GM19035 (cell line): ENCODE measurements at regions not wholly inside any gene's neighbourhood (a gene's known extent, or its start where the extent isn't known, plus 50 kb on each side); places are given as distances from the start of the nearest gene placed in this dataset.
"Not testable (repeated sequence)": the region's sequence is repeated elsewhere in the genome, so short reads cannot be mapped to it uniquely, and the experiment has no call there.

Source experiments
- ATAC-seq: cut with Tn5 transposase; IDR thresholded peaks from one replicate; pipeline ENCODE4 v1.9.1; 2021; ENCODE audit not compliant: unreplicated experiment

DNA sequence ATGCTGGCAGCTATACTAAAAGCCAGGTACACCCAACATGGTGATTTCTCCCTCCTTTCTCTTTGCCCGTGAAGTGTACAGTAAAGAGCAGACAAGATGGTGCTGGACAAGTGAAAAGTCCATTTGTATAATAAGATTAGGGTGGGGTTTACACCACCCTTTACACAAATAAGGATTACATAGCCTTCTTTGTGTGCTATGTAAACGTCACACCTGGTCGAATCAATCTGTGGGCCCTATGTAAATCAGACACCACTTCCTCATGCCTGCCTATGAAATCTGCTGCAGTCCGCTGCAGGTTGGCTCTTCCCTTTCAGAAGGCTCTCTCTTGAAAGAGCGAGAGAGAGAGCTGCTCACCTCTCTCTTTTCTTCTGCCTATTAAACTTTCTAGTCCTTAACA, 1054.3 kb upstream of the SLC39A10 start:
- no peak for ATAC-seq

DNA sequence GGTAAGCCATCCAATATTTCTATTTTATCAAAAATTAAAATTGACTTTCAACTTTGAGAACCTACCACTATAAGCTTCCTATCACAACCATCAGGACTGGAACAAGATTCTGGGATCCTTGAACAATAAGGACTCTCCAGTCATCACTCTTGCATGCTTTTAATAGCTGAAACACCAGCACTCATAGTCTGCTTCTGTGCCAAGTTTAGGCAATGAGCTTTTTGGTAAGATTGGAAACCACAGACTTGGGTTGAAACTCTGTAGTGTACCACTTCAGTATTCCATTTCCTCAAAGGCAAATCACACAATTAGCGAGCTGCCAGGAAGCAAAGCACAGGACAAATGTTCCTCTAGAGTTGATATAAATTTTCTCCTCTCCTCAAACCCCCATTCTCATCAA, 1065.8 kb upstream of the SLC39A10 start:
- no peak for ATAC-seq

DNA sequence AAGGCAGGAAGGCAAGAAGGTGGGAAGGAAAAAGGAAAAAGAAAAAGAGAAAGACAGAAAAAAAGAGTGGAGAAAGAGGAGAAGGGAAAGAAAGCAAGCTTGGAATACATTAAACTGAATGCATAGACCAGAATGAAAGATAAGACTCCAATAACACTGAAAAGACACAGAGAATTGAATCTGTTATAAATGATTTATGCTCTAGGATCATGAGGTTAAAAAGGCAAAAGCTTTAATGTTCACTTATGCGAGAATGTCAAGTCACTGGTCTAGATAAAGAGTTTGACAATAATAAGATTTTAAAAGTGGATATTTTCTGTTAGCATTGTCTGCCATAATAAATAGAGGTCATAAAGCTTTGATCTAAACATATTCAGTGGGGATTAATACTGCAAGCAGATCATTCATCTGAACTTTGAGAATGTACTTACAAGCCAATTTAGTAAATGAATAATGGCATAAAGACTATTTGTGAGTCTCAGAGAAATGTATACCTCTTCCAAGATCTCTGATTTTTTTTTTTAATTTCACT, 1069.2 kb upstream of the SLC39A10 start:
- no peak for ATAC-seq

DNA sequence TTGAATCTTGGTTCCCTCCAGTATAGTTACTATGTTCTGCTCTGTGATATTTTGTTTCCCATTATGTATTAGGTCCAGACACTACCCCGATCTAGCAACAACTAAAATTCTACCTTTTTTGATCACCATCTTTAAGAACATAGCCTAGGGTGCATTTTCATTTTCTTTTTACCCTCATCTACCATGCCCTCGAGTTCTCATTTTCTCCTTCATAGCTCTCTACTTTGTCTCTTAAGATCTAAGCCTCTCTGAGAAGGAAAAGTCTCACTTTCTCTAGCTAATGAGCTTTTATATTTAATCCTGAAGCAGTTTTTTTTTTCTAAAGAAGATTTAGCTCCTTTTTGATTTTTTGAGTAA, 1089.4 kb upstream of the SLC39A10 start:
- ATAC-seq = peak; percentile 42

DNA sequence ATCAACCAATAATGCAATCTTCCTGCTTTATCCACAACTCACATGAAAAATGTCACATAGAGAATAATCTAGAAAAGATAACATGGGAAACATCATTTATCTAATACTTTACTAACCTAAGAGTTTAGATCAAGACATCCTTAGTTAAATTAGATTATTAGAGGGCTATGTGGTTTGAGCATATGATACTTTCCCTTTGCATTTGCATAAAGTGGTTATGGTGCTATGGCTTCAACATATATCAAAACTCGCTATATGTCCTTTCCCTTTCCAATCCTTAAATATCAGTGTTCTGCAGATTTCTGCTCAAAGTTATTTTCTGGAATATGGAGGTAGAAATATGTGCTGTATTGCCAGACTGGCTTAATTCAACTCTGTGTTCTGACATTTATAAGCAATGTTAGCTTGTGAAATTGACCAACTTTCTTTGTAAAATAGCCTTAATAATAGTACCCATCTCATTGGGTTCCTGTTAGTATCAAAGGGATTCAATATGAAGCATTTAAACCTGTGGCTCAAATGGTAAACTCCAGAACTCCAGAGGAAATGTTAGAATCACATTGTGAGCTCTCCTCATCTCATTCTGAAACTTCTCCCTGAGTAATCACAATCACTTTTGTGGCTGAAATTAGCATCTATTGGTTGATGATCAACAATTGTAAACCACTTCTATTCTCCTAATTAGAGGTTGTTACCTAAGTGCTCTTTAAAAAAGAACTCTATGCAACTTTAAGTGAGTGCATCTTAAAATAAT, 1089.9 kb upstream of the SLC39A10 start:
- peak; percentile 80 for ATAC-seq

DNA sequence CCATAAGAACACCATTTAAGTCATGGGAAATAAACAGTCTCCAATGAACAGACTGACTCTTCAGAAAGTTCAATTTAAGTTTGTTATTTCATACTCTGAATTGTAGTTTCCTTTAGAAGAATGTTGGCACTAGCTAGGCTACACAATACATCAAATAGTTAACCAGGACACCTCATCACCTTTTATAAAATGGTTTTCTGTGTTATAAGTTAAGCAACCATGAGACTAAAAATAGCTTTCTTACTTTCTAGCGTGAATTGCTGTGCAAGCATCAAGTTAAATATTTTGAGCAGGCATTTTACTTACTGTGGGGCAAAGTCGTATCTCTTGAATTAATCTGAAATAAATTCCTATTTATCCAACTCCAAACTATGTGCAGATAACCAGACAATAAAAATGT, 1092.6 kb upstream of the SLC39A10 start:
- ATAC-seq = no peak

DNA sequence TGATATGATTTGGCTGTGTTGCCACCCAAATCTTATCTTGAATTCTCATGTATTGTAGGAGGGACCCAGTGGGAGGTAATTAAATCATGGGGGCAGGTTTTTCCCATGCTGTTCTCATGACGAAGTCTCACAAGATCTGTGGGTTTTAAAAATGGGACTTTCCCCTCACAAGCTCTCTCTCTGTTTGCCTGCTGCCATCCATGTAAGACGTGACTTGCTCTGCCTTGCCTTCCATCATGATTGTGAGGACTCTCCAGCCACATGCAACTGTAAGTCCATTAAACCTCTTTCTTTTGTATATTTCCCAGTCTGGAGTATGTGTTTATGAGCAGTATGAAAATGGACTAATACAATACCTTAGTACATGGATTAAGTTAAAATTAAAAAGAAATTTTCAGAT, 1094.7 kb upstream of the SLC39A10 start:
- ATAC-seq = no peak

DNA sequence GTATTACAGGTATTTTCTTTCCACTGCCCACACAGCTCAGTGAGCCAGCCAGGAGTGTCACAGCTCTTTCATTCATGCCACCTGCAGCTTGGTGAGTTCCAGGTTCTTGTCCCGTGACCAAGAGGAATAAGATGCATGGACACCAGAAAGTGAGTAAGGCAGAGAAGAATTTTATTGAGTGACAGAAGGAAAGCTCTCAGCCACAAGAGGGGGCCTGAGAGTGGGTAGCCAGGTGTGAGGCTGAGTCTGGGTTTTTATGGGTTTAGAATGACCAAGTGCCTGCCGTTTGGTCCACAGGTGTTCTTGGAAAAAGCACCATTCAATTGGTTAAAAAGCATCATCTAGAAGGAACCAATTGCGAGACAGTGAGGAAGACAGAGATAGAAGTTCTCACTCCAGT, 1097.1 kb upstream of the SLC39A10 start:
- no peak for ATAC-seq

DNA sequence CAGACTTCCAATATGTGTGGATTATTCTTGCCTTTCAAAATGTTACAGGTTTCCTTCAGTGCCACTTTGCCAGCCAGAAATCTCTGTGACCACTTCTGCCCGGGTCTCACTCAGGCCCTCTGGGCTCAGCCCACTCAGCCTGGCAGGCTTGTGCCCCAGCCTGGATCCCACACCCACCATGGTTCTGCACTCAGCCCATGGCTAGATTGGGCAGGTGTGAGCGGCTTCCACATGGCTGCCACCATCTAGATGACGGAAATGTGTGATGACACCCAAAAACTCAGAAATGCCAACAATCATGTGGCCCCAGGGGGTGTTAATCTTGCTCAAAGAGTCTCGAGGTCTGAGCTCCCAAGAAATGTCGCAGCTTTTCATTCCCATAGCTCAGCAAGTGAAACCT, 1097.5 kb upstream of the SLC39A10 start:
- ATAC-seq = no peak

DNA sequence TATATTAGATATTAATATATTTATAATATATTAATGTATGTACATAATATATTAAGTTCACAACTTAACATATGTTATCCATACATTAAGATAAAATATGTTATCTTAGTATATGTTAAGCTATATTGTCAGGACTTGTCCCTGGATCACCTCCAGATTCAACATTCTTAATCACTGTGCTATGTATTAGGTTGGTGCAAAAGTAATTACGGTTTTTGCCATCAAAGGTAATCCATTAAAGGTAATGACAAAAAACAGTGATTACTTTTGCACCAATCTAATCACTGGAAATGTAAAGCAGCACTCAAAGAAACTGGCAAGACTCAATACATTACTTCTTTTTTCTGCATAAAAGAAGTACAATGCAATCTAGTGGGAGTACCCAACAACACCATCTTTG, 1099.0 kb upstream of the SLC39A10 start:
- ATAC-seq = no peak

DNA sequence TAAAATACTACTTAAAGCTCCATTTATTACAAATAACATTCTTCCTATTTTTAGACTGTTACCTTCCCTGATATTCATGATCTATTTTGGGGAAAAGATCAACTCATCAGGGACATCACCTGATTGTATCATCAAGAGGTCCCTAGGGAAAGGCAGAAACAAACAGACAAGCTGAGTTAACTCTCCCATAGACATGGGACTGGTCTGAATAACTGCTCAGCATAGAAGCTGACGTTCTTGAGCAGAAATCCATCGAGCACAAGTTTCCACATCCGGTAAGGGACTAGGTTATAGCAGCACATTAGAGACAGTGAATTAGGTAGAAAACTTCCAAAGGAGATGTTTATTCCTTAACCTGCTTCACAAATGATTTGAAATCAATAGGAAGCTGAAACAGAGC, 1100.4 kb upstream of the SLC39A10 start:
- ATAC-seq = no peak

DNA sequence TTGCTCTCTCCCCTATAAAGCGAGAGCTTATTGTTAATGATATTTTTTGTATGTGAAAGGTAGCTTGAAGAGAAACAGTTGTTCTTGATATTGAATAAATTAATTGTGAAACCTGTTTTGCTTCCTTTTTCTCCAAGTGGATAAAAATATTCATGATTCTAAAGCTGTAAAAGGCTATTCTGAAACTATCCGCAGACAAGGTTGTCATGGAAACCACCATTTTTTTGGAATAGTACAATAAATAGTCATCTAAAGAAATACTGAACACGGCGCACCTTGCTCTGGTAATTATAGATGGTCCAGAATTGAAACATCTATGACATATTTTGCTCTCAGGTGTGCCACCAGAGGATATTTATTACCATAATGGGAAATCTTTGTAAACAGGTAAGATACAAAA, 1103.0 kb upstream of the SLC39A10 start:
- no peak for ATAC-seq

DNA sequence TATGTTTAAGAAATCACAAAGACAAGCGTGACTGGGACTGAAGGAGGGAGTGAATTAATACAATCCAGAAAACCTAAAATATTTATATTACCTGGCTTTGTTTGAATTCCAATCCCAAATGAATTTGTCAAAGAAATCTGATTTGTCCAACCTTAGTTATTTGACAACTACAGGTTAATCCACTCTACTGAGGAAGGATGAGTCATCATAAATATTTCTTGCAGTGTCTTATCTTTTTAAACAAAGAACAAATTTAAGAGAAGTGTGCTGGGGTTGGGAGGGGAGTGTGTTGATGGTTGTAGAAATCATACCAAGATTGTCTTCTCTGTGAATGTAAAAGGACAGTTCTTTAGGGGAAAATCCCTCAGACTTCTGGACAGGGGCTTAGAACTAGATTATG, 1106.3 kb upstream of the SLC39A10 start:
- ATAC-seq = no peak

DNA sequence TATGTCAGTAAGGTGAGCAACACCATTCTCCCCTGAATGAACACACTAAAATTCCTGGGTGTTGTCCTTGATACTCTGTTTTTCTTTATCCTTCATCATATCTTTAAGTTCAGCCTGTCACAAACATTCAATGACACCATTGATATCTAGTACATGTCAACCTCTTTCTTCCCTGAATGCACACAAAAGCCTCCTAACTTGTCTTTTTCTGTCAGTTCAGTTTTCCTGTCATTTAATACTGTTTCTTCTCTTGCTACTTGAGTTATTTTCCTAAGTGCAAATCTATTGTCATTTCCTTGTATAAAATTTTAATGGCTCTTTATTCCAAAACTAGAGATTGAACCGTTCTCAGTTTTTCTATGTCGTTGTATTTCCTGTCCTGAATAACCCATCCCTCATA, 1107.6 kb upstream of the SLC39A10 start:
- no peak for ATAC-seq

DNA sequence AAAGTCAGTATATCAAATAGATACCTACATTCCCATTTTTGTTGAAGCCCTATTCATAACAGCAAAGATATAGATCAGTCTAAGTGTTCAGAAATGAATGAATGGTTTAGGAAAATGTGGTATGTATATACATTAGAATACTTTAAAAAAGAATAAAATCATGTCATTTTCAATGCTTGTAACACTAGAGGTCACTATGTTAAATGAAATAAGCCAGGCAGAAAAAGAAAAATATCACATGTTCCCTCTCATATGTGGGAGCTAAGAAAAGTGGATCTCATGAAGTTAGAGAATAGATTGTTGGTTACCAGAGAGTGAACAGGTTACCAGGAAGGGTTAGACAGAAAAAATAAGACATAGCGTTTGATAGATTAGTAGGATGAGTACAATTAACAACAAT, 1111.0 kb upstream of the SLC39A10 start:
- no peak for ATAC-seq

DNA sequence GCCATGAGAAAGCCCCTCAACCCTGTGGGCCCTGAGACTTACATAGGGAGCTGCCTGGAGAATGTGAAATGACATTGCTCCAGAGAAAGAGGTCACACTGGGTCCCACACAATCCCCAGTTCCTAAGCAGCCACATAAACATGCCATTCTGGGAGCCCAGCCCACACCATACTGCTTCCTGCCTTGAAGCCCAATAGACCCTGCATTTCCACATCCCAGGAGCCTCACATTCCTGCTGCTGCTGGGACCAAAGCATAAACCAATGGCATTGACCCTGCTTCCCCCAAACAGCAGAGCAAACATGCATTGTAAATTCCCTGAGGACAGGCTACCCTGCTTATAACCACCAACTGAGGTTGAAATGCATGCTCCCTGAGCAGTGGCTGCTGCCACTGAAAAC, 1117.6 kb upstream of the SLC39A10 start:
- ATAC-seq = no peak

DNA sequence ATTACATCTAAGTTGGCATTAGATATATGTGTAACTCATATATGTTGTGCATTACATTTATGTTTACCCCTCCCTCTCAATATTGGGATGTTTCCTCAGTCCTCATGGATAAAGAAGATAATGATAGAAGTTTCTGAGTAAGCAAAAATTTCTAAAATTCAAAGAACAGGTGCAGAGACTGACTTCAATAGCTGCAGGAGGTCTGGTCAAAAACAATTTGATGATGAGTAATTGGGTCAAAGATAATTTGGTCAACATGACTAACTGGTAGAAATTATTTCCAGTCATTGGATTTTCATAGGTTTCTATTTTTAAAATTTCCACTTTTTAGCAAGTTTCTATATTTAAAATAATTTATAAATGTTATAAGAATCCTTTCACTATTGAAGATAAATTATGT, 1130.9 kb upstream of the SLC39A10 start:
- ATAC-seq = no peak

DNA sequence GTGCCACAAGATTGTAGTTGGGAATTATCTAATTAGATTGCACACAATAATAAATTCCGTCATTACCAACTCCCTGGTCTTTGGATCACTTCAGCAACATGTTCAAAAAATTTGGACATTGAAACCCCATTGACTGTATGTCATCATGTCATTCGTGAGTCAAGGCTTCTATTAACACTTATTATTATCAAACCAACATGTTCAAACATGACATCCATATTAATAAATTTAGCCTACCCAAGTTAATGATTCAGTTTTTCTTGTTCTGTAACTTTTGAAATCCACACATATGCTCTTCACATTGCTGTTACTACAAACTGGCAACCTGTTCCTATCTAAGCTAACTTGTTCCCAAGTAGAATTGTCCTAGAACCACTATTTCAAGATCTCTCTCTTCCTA, 1142.7 kb upstream of the SLC39A10 start:
- ATAC-seq = no peak

DNA sequence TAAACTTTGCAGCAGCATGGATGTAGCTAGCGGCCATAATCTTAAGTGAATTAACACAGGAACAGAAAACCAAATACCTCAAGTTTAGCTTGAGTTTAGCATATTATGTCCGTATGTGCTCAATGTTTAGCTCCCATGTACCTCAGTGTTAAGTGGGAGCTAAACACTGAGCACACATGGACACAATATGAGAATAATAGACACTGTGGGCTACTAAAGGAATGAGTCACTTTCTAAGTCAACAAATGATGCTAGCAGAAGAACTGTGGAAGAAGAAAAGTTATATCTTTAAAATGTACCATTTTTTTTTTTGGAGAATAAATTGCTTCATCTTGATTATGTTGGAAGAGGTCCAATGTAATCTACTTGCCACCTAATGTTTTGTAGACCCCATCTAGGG, 1146.0 kb upstream of the SLC39A10 start:
- ATAC-seq = not testable (repeated sequence)

DNA sequence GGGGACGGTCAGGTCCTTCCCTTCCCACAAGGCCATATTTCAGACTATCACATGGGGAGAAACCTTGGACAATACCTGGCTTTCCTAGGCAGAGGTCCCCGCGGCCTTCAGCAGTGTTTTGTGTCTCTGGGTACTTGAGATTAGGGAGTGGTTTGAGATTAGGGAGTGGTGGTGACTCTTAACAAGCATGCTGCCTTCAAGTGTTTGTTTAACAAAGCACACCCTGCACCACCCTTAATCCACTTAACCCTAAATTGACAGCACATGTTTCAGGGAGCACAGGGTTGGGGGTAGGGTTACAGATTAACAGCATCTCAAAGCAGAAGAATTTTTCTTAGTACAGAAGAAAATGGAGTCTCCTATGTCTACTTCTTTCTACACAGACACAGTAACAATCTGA, 1152.2 kb upstream of the SLC39A10 start:
- ATAC-seq = not testable (repeated sequence)

DNA sequence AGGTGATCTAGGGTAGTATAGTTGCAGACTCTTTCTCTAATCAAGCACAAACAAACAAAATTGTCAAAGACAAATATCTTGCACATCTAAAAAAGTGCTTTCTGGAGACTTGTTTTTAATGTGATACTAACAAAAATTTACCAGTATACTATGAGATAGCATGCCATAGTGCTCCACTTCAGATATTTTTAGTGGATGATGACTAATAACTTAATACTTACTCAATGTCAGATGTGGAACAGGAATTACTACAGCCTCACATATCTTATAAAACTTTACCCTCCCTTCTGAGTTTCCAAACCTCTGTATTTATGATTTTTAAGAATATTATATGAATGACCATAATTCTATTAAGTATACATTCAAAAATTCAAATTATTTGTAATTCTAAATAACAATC, 1162.0 kb upstream of the SLC39A10 start:
- ATAC-seq = no peak

DNA sequence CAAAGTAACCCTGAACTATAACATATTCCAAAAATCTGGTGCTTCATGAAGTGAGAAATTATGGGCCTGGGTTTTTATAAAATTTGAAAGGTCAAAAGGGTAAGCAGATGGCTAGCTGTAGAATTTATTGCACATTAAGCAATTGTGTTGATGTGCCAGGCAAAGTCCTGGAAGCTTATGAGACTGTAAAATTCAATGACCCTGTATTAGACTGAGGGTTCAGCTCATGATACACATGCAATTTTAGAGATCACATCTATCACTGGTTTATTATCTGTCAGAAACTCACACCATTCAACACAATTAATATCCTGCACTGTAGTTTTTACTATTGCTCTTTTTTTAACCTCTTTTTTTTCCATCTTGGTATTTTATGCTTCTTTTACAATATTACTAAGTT, 1162.6 kb upstream of the SLC39A10 start:
- no peak for ATAC-seq

DNA sequence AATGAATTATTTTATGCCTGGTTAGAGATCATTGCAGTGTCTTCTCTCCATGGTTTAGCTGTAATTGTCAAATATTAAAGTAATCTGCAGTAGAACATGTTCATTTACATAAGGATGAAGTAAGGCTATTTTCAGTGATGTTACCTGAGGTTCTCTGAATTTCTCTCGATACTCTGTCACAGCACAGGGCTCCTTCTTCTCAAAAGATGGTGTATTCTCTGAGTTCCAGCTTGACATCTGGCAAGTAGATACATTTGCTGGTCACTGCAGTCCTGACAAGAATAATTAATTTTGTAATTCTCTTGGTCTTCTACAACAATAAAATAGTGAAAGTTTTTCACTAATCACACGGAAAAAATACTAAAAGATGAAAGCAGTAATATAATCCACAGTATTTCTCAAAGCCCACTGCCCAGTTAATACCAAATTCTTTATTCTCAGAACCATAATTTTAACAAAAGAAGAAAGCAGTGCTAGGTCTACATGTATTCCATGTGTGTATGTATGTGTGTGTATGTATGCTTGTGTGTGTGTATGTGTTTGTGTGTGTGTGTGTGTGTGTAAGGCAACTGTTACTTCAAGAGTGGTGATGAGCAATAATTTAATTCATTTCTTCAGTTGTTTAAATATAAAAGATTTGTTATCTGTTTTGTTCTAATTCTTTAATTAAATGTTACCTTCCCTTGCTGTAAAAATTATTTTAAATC, 1165.5 kb upstream of the SLC39A10 start:
- ATAC-seq = no peak
